ENCODE measurements at regions not wholly inside any gene's neighbourhood (a gene's known extent, or its start where the extent isn't known, plus 50 kb on each side); places are given as distances from the start of the nearest gene placed in this dataset.
"Not testable (repeated sequence)": the region's sequence is repeated elsewhere in the genome, so short reads cannot be mapped to it uniquely, and the experiment has no call there.

DNA sequence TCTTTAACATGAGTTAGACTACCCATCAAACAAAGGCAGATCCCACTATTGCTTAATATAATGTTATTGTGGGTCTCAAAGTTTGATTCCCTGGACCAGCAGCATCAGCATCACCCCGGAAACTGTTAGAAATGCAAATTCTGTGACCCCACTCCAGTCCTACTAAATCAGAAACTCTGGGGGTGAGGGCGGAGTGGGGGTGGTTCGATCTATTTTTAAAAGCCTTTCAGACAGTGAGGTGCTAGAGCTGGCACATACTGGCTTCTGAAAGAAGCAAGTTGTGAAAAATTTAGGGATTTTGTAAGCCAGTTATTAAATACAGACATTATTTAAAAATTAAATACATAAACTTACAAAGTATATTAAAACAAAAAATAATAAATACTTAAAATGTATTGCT, 513.2 kb downstream of the NFIB start:
- Histone ChIP-seq H3K9me1 (ENCODE audit: control insufficient read depth, insufficient read depth, low read length) (no peaks in the 10 kb centered on the region), H3K4me2 (ENCODE audit: insufficient read depth, low read length) (no peak overlapping the region), H3K27me3 (ENCODE audit: control insufficient read depth in 2 of 2, insufficient read depth in 2 of 2, low read length in 2 of 2) (no peaks in the 10 kb centered on the region), H3K79me2 (ENCODE audit: control insufficient read depth, insufficient read depth, low read length) (no peaks in the 10 kb centered on the region), H3K36me3 (ENCODE audit: control insufficient read depth, insufficient read depth, low read length) (no peaks in the 10 kb centered on the region), H3K4me1 (replicated peaks in 1 of 2; ENCODE audit: control insufficient read depth in 2 of 2, insufficient read depth in 2 of 2, low read length in 2 of 2) (no peaks in the 10 kb centered on the region), H3K9ac (ENCODE audit: insufficient read depth in 1 of 2, low read depth in 2 of 2, low read length in 2 of 2) (no peak overlapping the region), H3K4me3 (no peak overlapping the region), H3K9me3 (replicated peaks; ENCODE audit: control insufficient read depth, insufficient read depth, low read depth, low read length) (no peaks in the 10 kb centered on the region), H3K27ac (ENCODE audit: extremely low read depth, low read depth, low read length) (no peak overlapping the region), H2AFZ (ENCODE audit: low read depth, low read length) (no peak overlapping the region), H4K20me1 (replicated peaks; ENCODE audit: control insufficient read depth, insufficient read depth, low read length) (no peaks in the 10 kb centered on the region)
- TF ChIP-seq E2F3 (CRISPR knock-in tag; IDR thresholded peaks at IDR 0.05), result no peak
- TF ChIP-seq, protein P1, sequence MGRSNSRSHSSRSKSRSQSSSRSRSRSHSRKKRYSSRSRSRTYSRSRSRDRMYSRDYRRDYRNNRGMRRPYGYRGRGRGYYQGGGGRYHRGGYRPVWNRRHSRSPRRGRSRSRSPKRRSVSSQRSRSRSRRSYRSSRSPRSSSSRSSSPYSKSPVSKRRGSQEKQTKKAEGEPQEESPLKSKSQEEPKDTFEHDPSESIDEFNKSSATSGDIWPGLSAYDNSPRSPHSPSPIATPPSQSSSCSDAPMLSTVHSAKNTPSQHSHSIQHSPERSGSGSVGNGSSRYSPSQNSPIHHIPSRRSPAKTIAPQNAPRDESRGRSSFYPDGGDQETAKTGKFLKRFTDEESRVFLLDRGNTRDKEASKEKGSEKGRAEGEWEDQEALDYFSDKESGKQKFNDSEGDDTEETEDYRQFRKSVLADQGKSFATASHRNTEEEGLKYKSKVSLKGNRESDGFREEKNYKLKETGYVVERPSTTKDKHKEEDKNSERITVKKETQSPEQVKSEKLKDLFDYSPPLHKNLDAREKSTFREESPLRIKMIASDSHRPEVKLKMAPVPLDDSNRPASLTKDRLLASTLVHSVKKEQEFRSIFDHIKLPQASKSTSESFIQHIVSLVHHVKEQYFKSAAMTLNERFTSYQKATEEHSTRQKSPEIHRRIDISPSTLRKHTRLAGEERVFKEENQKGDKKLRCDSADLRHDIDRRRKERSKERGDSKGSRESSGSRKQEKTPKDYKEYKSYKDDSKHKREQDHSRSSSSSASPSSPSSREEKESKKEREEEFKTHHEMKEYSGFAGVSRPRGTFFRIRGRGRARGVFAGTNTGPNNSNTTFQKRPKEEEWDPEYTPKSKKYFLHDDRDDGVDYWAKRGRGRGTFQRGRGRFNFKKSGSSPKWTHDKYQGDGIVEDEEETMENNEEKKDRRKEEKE (IDR thresholded peaks at IDR 0.05; ENCODE audit: borderline replicate concordance in 1 of 2, control insufficient read depth in 1 of 2, low read depth in 2 of 2, low read length in 1 of 2), result no peak
- TF ChIP-seq HDAC2 (IDR thresholded peaks at IDR 0.05), result no peak
- TF ChIP-seq BDP1 (IDR thresholded peaks at IDR 0.05; ENCODE audit: insufficient read depth, insufficient read length), result no peak
- TF ChIP-seq, protein P2, sequence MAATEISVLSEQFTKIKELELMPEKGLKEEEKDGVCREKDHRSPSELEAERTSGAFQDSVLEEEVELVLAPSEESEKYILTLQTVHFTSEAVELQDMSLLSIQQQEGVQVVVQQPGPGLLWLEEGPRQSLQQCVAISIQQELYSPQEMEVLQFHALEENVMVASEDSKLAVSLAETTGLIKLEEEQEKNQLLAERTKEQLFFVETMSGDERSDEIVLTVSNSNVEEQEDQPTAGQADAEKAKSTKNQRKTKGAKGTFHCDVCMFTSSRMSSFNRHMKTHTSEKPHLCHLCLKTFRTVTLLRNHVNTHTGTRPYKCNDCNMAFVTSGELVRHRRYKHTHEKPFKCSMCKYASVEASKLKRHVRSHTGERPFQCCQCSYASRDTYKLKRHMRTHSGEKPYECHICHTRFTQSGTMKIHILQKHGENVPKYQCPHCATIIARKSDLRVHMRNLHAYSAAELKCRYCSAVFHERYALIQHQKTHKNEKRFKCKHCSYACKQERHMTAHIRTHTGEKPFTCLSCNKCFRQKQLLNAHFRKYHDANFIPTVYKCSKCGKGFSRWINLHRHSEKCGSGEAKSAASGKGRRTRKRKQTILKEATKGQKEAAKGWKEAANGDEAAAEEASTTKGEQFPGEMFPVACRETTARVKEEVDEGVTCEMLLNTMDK (IDR thresholded peaks at IDR 0.05; ENCODE audit: borderline replicate concordance, insufficient read depth, low read depth, low read length, poor library complexity, severe bottlenecking), result no peak
- BruUV-seq (replicated peaks), result no TSS peak
- CTCF ChIA-PET (ENCODE audit: low intra/inter-chr PET ratio), result no interaction called here
- POLR2A ChIA-PET, result no interaction called here
- FAIRE-seq, result no peak
- DNase-seq (ENCODE audit: extremely low read depth in 1 of 4, low spot score in 3 of 4), result no peak
- WGBS (ENCODE audit: insufficient coverage, low coverage, missing lambda C conversion rate), result 0% methylated on average over 3 of the region's 3 CpGs
- in situ Hi-C loops (cut with MboI), result no loop called here
- intact Hi-C loops (cut with micrococcal nuclease), result no loop called here
- ATAC-seq, result no peak

DNA sequence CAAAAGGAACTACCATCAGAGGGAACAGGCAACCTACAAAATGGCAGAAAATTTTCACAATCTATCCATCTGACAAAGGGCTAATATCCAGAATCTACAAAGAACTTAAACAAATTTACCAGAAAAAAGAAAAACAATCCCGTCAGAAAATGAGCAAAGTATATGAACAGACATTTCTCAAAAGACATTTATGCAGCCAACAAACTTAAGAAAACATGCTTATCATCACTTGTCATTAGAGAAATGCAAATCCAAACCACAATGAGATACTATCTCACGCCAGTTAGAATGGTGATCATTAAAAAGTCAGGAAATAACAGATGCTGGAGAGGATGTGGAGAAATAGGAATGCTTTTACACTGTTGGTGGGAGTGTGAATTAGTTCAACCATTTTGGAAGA, 516.2 kb downstream of the NFIB start:
- H2AFZ ChIP-seq (ENCODE audit: low read depth, low read length); in situ Hi-C loops (cut with MboI); POLR2A ChIA-PET: not testable (repeated sequence)

More for the DNA sequence above, 516.2 kb downstream of the NFIB start:
- H3K27me3 ChIP-seq (ENCODE audit: control insufficient read depth in 2 of 2, insufficient read depth in 2 of 2, low read length in 2 of 2); H3K4me1 ChIP-seq (replicated peaks in 1 of 2; ENCODE audit: control insufficient read depth in 2 of 2, insufficient read depth in 2 of 2, low read length in 2 of 2); H3K79me2 ChIP-seq (ENCODE audit: control insufficient read depth, insufficient read depth, low read length); H3K27ac ChIP-seq (ENCODE audit: extremely low read depth, low read depth, low read length); H4K20me1 ChIP-seq (replicated peaks; ENCODE audit: control insufficient read depth, insufficient read depth, low read length); H3K9me3 ChIP-seq (replicated peaks; ENCODE audit: control insufficient read depth, insufficient read depth, low read depth, low read length); DNase-seq (ENCODE audit: extremely low read depth in 1 of 4, low spot score in 3 of 4); FAIRE-seq; CTCF ChIA-PET (ENCODE audit: low intra/inter-chr PET ratio); BruUV-seq (replicated peaks); H3K9me1 ChIP-seq (ENCODE audit: control insufficient read depth, insufficient read depth, low read length); H3K36me3 ChIP-seq (ENCODE audit: control insufficient read depth, insufficient read depth, low read length); H3K4me2 ChIP-seq (ENCODE audit: insufficient read depth, low read length); H3K4me3 ChIP-seq; ATAC-seq; intact Hi-C loops (cut with micrococcal nuclease); H3K9ac ChIP-seq (ENCODE audit: insufficient read depth in 1 of 2, low read depth in 2 of 2, low read length in 2 of 2): not testable (repeated sequence)
- WGBS (ENCODE audit: insufficient coverage, low coverage, missing lambda C conversion rate), result 10% methylated on average over 2 of the region's 2 CpGs

Data from K562 (cell line).